GM18909 (cell line): ENCODE measurements at regions not wholly inside any gene's neighbourhood (a gene's known extent, or its start where the extent isn't known, plus 50 kb on each side); places are given as distances from the start of the nearest gene placed in this dataset.
"Not testable (repeated sequence)": the region's sequence is repeated elsewhere in the genome, so short reads cannot be mapped to it uniquely, and the experiment has no call there.

Experiments
- ATAC-seq: cut with Tn5 transposase; IDR thresholded peaks from one replicate; pipeline ENCODE4 v1.9.1; 2021; ENCODE audit warnings: mild to moderate bottlenecking; ENCODE audit not compliant: unreplicated experiment, poor library complexity

GRCh38 chr7:15057272-15057671, 154.7 kb upstream of the DGKB start:
- ATAC-seq: no peak

- ATAC-seq: not testable (repeated sequence)
These were observed 151.8 kb upstream of the DGKB start for GRCh38 chr7:15054304-15054703.

- ATAC-seq: no peak
These were observed 146.6 kb upstream of the DGKB start for GRCh38 chr7:15049157-15049556.

GRCh38 chr7:15046861-15047260, 144.3 kb upstream of the DGKB start:
- no peak for ATAC-seq

GRCh38 chr7:15043931-15044330, 141.4 kb upstream of the DGKB start:
- no peak for ATAC-seq

GRCh38 chr7:15042285-15043065, 139.9 kb upstream of the DGKB start:
- no peak for ATAC-seq

GRCh38 chr7:15041226-15041625, 138.7 kb upstream of the DGKB start:
- ATAC-seq: no peak

GRCh38 chr7:15035814-15036213, 133.3 kb upstream of the DGKB start:
- no peak for ATAC-seq

- ATAC-seq: no peak
These were observed 130.5 kb upstream of the DGKB start for GRCh38 chr7:15033039-15033438.

- ATAC-seq: no peak
These were observed 116.4 kb upstream of the DGKB start for GRCh38 chr7:15018981-15019380.

GRCh38 chr7:15016766-15017165, 114.2 kb upstream of the DGKB start:
- no peak for ATAC-seq

- ATAC-seq: no peak
These were observed 113.7 kb upstream of the DGKB start for GRCh38 chr7:15016315-15016667.

GRCh38 chr7:15015545-15016314, 113.2 kb upstream of the DGKB start:
- peak; percentile 97 for ATAC-seq

GRCh38 chr7:15012135-15012534, 109.6 kb upstream of the DGKB start:
- no peak for ATAC-seq

- ATAC-seq: no peak
These were observed 108.7 kb upstream of the DGKB start for GRCh38 chr7:15011289-15011688.

GRCh38 chr7:15007507-15007906, 105.0 kb upstream of the DGKB start:
- ATAC-seq: no peak

GRCh38 chr7:15005672-15006071, 103.1 kb upstream of the DGKB start:
- ATAC-seq: no peak

GRCh38 chr7:15000157-15000556, 97.6 kb upstream of the DGKB start:
- ATAC-seq: no peak

GRCh38 chr7:14999331-14999730, 96.8 kb upstream of the DGKB start:
- no peak for ATAC-seq

- ATAC-seq: no peak
These were observed 93.2 kb upstream of the DGKB start for GRCh38 chr7:14995774-14996173.

GRCh38 chr7:14988941-14989340, 86.4 kb upstream of the DGKB start:
- ATAC-seq: no peak

- no peak for ATAC-seq
These were observed 76.1 kb upstream of the DGKB start for GRCh38 chr7:14978687-14979086.
